K562 (cell line): ENCODE measurements at regions not wholly inside any gene's neighbourhood (a gene's known extent, or its start where the extent isn't known, plus 50 kb on each side); places are given as distances from the start of the nearest gene placed in this dataset.
A peak's percentile ranks its signal among the peaks of the same experiment; 100 is the strongest.

Source experiments
- CBX3 ChIP-seq, 2 experiments: IDR thresholded peaks; 1 replicate in 1 of 2; 2 replicates in 1 of 2; pipeline ENCODE4 v1.6.1; 2012; ENCODE audit warnings: inconsistent platforms in 2 of 2, low read length in 2 of 2, borderline replicate concordance in 1 of 2, control low read depth in 1 of 2
- DMBX1 ChIP-seq: fragments of 250-450 bp; sonication (Bioruptor Pico); IDR thresholded peaks from 2 replicates; pipeline ENCODE4 v1.8.0; 2022; ENCODE audit warnings: inconsistent platforms, mild to moderate bottlenecking, moderate library complexity, borderline replicate concordance
- ETV1 ChIP-seq: fragments of 450-650 bp; conservative IDR thresholded peaks from 2 replicates; pipeline ENCODE4 v1.6.1; 2016; ENCODE audit warnings: missing genetic modification characterization, control low read depth, low read depth, missing compliant biosample characterization
- MEIS2 ChIP-seq: fragments of 450-650 bp; IDR thresholded peaks from 2 replicates; pipeline ENCODE4 v1.6.1; 2014; ENCODE audit warnings: mild to moderate bottlenecking; ENCODE audit not compliant: partially characterized antibody
- NCOA1 ChIP-seq: fragments of 450-650 bp; IDR thresholded peaks from 2 replicates; pipeline ENCODE4 v1.6.1; 2016; ENCODE audit warnings: low read depth
- SREBF2 ChIP-seq: sonication (generic); formaldehyde crosslinking; IDR thresholded peaks from 2 replicates; pipeline ENCODE4 v1.4.0; 2020; ENCODE audit warnings: mild to moderate bottlenecking, missing genetic modification reagents
- TEAD4 ChIP-seq, 2 experiments: sonication (generic) in 1 of 2; formaldehyde crosslinking in 1 of 2; IDR thresholded peaks; 2 replicates each; pipeline versions ENCODE4 v1.6.1 to v1.8.0; 2012 to 2022; ENCODE audit warnings: borderline replicate concordance in 1 of 2, inconsistent platforms in 1 of 2, low read length in 1 of 2, mild to moderate bottlenecking in 1 of 2, missing genetic modification reagents in 1 of 2
- ZBTB17 ChIP-seq: fragments of 450-650 bp; formaldehyde crosslinking; IDR thresholded peaks from 2 replicates; pipeline ENCODE4 v1.4.0; 2020; ENCODE audit warnings: mild to moderate bottlenecking
- ZFP36 ChIP-seq: fragments of 150-350 bp; IDR thresholded peaks from 2 replicates; pipeline ENCODE4 v1.6.1; 2018; ENCODE audit warnings: low read length, low read depth; ENCODE audit not compliant: partially characterized antibody
- ZNF12 ChIP-seq: sonication (generic); formaldehyde crosslinking; IDR thresholded peaks from 2 replicates; pipeline ENCODE4 v1.4.0; 2020; ENCODE audit warnings: mild to moderate bottlenecking, missing genetic modification reagents
- TF ChIP-seq, protein P1 (sequence below): fragments of 450-650 bp; conservative IDR thresholded peaks from 2 replicates; pipeline ENCODE4 v1.6.1; 2016; ENCODE audit warnings: missing genetic modification characterization, low read depth, mild to moderate bottlenecking, control low read depth, missing compliant biosample characterization
- TF ChIP-seq, protein P2 (sequence below): fragments of 450-650 bp; formaldehyde crosslinking; IDR thresholded peaks from 2 replicates; pipeline ENCODE4 v1.4.0; 2020; ENCODE audit warnings: mild to moderate bottlenecking, moderate library complexity

DNA sequence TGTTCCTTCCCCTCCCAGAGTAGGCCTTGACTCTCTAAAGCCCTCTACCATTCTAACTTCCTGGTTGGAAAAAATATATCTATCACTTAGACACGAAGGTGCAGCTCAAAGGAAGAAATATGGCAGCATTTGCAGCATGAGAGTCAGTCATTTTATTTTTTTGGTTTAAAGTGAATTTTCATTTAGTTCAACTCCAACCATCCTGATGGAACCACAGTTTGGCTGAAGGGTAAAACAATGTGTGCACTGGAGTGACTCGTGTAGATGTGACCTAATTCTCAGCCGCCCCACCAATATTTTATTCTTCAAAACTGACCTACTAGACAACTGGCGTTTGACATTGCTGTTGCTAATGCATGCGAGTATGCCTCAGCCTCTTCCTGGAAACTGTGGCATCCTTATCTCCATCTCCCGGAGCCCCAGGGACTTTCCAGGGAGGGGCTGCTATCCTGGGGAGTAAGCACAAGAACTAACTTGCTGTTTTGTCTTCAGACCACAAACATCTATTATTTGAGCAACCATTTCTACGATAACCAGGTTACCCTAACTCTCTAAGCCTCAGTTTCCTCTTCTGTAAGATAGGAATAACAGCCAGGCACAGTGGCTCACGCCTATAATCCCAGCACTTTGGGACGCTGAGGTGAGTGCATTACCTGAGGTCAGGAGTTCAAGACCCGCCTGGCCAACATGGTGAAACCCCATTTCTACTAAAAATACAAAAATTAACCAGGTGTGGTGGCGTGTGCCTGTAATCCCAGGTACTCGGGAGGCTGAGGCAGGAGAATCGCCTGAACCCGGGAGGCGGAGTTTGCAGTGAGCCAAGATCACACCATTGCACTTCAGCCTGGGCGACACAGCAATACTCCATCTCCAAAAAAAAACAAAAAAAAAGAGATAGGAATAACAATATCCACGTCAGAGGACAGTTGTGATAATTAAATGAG is 148.7 kb upstream of the JARID2 start (continued):
- 0 out of 2 replicates have a peak, but pooled peaks have one; percentile 18 for TF ChIP-seq ZBTB17 (CRISPR knock-in tag)
- TF ChIP-seq ZFP36, result no peak
- peak; percentile 43; the same call in 1 of the 2 replicates for TF ChIP-seq ZNF12 (CRISPR knock-in tag)
- TF ChIP-seq DMBX1, result peak; percentile 66; the same call in 1 of the 2 replicates
- no peak for TF ChIP-seq SREBF2 (CRISPR knock-in tag)
- TF ChIP-seq TEAD4 (IDR thresholded peaks at IDR 0.05; ENCODE audit: low read length), result peak; percentile 27; the same call in 1 of the 2 replicates
- TF ChIP-seq TEAD4 (CRISPR knock-in tag; IDR thresholded peaks at IDR 0.05; ENCODE audit: borderline replicate concordance), result no peak
- peak; percentile 58 for TF ChIP-seq MEIS2
- 0 out of 2 replicates have a peak, but pooled peaks have one; percentile 35 for TF ChIP-seq NCOA1
- peak; percentile 68 for TF ChIP-seq ETV1 (tag)
- TF ChIP-seq, protein P1, sequence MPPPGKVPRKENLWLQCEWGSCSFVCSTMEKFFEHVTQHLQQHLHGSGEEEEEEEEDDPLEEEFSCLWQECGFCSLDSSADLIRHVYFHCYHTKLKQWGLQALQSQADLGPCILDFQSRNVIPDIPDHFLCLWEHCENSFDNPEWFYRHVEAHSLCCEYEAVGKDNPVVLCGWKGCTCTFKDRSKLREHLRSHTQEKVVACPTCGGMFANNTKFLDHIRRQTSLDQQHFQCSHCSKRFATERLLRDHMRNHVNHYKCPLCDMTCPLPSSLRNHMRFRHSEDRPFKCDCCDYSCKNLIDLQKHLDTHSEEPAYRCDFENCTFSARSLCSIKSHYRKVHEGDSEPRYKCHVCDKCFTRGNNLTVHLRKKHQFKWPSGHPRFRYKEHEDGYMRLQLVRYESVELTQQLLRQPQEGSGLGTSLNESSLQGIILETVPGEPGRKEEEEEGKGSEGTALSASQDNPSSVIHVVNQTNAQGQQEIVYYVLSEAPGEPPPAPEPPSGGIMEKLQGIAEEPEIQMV (tag), result peak; percentile 36; the same call in 1 of the 2 replicates
- TF ChIP-seq, protein P2, sequence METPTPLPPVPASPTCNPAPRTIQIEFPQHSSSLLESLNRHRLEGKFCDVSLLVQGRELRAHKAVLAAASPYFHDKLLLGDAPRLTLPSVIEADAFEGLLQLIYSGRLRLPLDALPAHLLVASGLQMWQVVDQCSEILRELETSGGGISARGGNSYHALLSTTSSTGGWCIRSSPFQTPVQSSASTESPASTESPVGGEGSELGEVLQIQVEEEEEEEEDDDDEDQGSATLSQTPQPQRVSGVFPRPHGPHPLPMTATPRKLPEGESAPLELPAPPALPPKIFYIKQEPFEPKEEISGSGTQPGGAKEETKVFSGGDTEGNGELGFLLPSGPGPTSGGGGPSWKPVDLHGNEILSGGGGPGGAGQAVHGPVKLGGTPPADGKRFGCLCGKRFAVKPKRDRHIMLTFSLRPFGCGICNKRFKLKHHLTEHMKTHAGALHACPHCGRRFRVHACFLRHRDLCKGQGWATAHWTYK (CRISPR knock-in tag), result no peak
- TF ChIP-seq CBX3 (IDR thresholded peaks at IDR 0.05; ENCODE audit: borderline replicate concordance in 1 of 2, low read length in 2 of 2), result no peak
